B cell (primary cell): ENCODE measurements at regions not wholly inside any gene's neighbourhood (a gene's known extent, or its start where the extent isn't known, plus 50 kb on each side); places are given as distances from the start of the nearest gene placed in this dataset.

ENCODE experiments used
- ATAC-seq: fragments of 200-7000 bp; cut with Tn5 transposase; one replicate; pipeline ENCODE4 v1.10.0; 2021; ENCODE audit warnings: low read depth, mild to moderate bottlenecking, moderate number of reproducible peaks, moderate library complexity
- CTCF ChIA-PET: fragments of 350-600 bp; sonication (Branson Sonifier 250); formaldehyde crosslinking; loops from one replicate; lab custom pipeline; 2021; ENCODE audit warnings: antibody characterized with exemption, inconsistent platforms; lab: Charles Lee
- POLR2A ChIA-PET: fragments of 350-600 bp; sonication (Branson Sonifier 250); formaldehyde crosslinking; loops from one replicate; lab custom pipeline; 2021; ENCODE audit warnings: antibody characterized with exemption; lab: Charles Lee
- DNase-seq: peaks from one replicate; pipeline ENCODE4 v3.0.0; 2013
- H2AFZ ChIP-seq: 2 replicates; pipeline ENCODE4 v1.6.1; 2012; ENCODE audit warnings: mild to moderate bottlenecking, low read depth, low read length; ENCODE audit not compliant: insufficient read depth, poor library complexity, severe bottlenecking
- H3K27ac ChIP-seq, 2 donors: 1 replicate in 1 of 2; 2 replicates in 1 of 2; pipeline ENCODE4 v1.5.1; 2012 to 2013; ENCODE audit warnings: low read length in 2 of 2, mild to moderate bottlenecking in 2 of 2, moderate library complexity in 1 of 2
- H3K27me3 ChIP-seq, 4 experiments: fragments of 200-600 bp in 1 of 4; sonication (generic) in 1 of 4; replicated peaks in 1 of 4; 1 replicate in 2 of 4; 2 replicates in 2 of 4; pipeline versions ENCODE4 v1.6.1 to v1.7.0; 2013 to 2016; ENCODE audit warnings: low read length in 3 of 4, mild to moderate bottlenecking in 2 of 4, mixed read lengths in 1 of 4, moderate library complexity in 1 of 4; ENCODE audit not compliant: insufficient read depth in 4 of 4, control insufficient read depth in 3 of 4; ENCODE audit errors: control extremely low read depth in 1 of 4
- H3K36me3 ChIP-seq, 2 experiments: replicated peaks in 1 of 2; 1 replicate in 1 of 2; 2 replicates in 1 of 2; pipeline versions ENCODE4 v1.6.1 to v1.7.1; 2013; ENCODE audit warnings: low read length in 1 of 2; ENCODE audit not compliant: insufficient read depth in 2 of 2, control insufficient read depth in 1 of 2; ENCODE audit errors: control extremely low read depth in 1 of 2, extremely low read depth in 1 of 2
- H3K4me1 ChIP-seq, 2 donors: fragments of 200-600 bp in 1 of 2; sonication (generic) in 1 of 2; 1 replicate in 1 of 2; 2 replicates in 1 of 2; pipeline versions ENCODE4 v1.5.1 to v1.6.1; 2013 to 2017; ENCODE audit warnings: low read length in 2 of 2; ENCODE audit not compliant: control insufficient read depth in 2 of 2, insufficient read depth in 2 of 2
- H3K4me2 ChIP-seq: replicated peaks from 2 replicates; pipeline ENCODE3; 2012; ENCODE audit warnings: mild to moderate bottlenecking, low read depth, low read length; ENCODE audit not compliant: poor library complexity, severe bottlenecking
- H3K4me3 ChIP-seq, 5 experiments: fragments of 200-600 bp in 1 of 5; sonication (generic) in 1 of 5; 1 replicate in 3 of 5; 2 replicates in 2 of 5; pipeline versions ENCODE4 v1.5.1 to v1.7.0; 2011 to 2016; ENCODE audit warnings: low read length in 4 of 5, mild to moderate bottlenecking in 4 of 5, low read depth in 2 of 5, control low read depth in 1 of 5, moderate library complexity in 1 of 5; ENCODE audit not compliant: insufficient read depth in 1 of 5; ENCODE audit errors: control extremely low read depth in 1 of 5, extremely low read depth in 1 of 5
- H3K79me2 ChIP-seq: fragments of 200-600 bp; sonication (generic); one replicate; pipeline ENCODE4 v1.6.0; 2016; ENCODE audit warnings: low read length; ENCODE audit not compliant: control insufficient read depth, insufficient read depth
- H3K9ac ChIP-seq: fragments of 200-600 bp; sonication (generic); 2 replicates; pipeline ENCODE4 v1.6.1; 2017; ENCODE audit warnings: mild to moderate bottlenecking, low read length, moderate library complexity
- H3K9me3 ChIP-seq, 3 donors: one replicate each; pipeline versions ENCODE4 v1.6.1 to v1.7.1; 2013; ENCODE audit warnings: low read length in 2 of 3; ENCODE audit not compliant: control insufficient read depth in 2 of 3, insufficient read depth in 1 of 3; ENCODE audit errors: control extremely low read depth in 1 of 3
- H4K20me1 ChIP-seq: 2 replicates; pipeline ENCODE4 v1.6.0; 2012; ENCODE audit warnings: mild to moderate bottlenecking, low read length; ENCODE audit not compliant: insufficient read depth, control insufficient read depth, poor library complexity, severe bottlenecking
- H3K27ac Mint-ChIP-seq: one replicate; pipeline ENCODE4 v1.8.0; 2021; ENCODE audit warnings: mixed read lengths
- H3K27me3 Mint-ChIP-seq: one replicate; pipeline ENCODE4 v1.8.0; 2021; ENCODE audit warnings: mixed read lengths
- H3K4me1 Mint-ChIP-seq: one replicate; pipeline ENCODE4 v1.8.0; 2021; ENCODE audit warnings: mixed read lengths
- H3K4me3 Mint-ChIP-seq: one replicate; pipeline ENCODE4 v1.8.0; 2021; ENCODE audit warnings: mixed read lengths
- H3K9me3 Mint-ChIP-seq: one replicate; pipeline ENCODE4 v1.8.0; 2022; ENCODE audit warnings: mixed read lengths; ENCODE audit not compliant: insufficient read depth
- CTCF ChIP-seq: fragments of 200-600 bp; IDR thresholded peaks from one replicate; pipeline ENCODE4 v1.8.0; 2022; ENCODE audit warnings: antibody characterized with exemption, mild to moderate bottlenecking
- EZH2 ChIP-seq: IDR thresholded peaks from 2 replicates; pipeline ENCODE4 v1.6.1; 2012; ENCODE audit warnings: borderline replicate concordance, low read depth, mild to moderate bottlenecking, moderate library complexity, low read length; ENCODE audit not compliant: insufficient read depth, poor library complexity, severe bottlenecking
- WGBS: methylation state at CpG from one replicate; pipeline ENCODE4 v1.1.5; 2013; ENCODE audit warnings: missing lambda C conversion rate; ENCODE audit not compliant: insufficient coverage; 5-methylcytosine and 5-hydroxymethylcytosine counted together
- intact Hi-C: fragments of 100-400 bp; cut with micrococcal nuclease; formaldehyde crosslinking; loops from one replicate; pipeline ENCODE4 v1.10.0; 2022

GRCh38 chr2:9076755-9077154 lies 73.3 kb upstream of the MBOAT2 start:
- CTCF ChIA-PET = no interaction called here
- intact Hi-C loops = no loop called here

GRCh38 chr2:9076210-9076609 lies 72.7 kb upstream of the MBOAT2 start:
- Histone ChIP-seq H3K27me3 (no peaks in the 10 kb centered on the region), H3K4me3 (no peak overlapping the region), H4K20me1 (no peaks in the 10 kb centered on the region), H2AFZ (no peak overlapping the region), H3K4me1 (no peaks in the 10 kb centered on the region), H3K9me3 (no peaks in the 10 kb centered on the region), H3K27ac (no peak overlapping the region), H3K4me2 (no peak overlapping the region), H3K9ac (no peak overlapping the region), H3K79me2 (no peaks in the 10 kb centered on the region), H3K36me3 (no peaks in the 10 kb centered on the region)
- no peak for ATAC-seq
- H3K9me3 Mint-ChIP-seq = peaks cover under 1% of the 10 kb centered on the region
- no peaks in the 10 kb centered on the region for H3K4me1 Mint-ChIP-seq
- peaks cover 3% of the 10 kb centered on the region for H3K27me3 Mint-ChIP-seq
- CTCF ChIA-PET = no interaction called here
- intact Hi-C loops = no loop called here
- no peak overlapping the region for H3K4me3 Mint-ChIP-seq
- POLR2A ChIA-PET = no interaction called here
- 100% methylated on average over 1 of the region's 1 CpG for WGBS
- no peak overlapping the region for H3K27ac Mint-ChIP-seq
- DNase-seq = no peak
- TF ChIP-seq EZH2 = no peak

More at GRCh38 chr2:9076755-9077154, 73.3 kb upstream of the MBOAT2 start:
- 94% methylated on average over 4 of the region's 6 CpGs for WGBS
- Mint-ChIP-seq H3K4me1 (no peaks in the 10 kb centered on the region), H3K4me3 (no peak overlapping the region), H3K27me3 (peaks cover 1% of the 10 kb centered on the region), H3K9me3 (no peaks in the 10 kb centered on the region), H3K27ac (no peak overlapping the region)
- Histone ChIP-seq H3K27ac (no peak overlapping the region), H3K4me3 (no peak overlapping the region), H3K9me3 (peaks cover 0 to 3% (median 0%) of the 10 kb centered on the region in 3 donors), H2AFZ (no peak overlapping the region), H3K9ac (no peak overlapping the region), H4K20me1 (no peaks in the 10 kb centered on the region), H3K4me1 (no peaks in the 10 kb centered on the region), H3K27me3 (no peaks in the 10 kb centered on the region), H3K4me2 (no peak overlapping the region), H3K79me2 (no peaks in the 10 kb centered on the region), H3K36me3 (no peaks in the 10 kb centered on the region)
- ATAC-seq (no peak), DNase-seq (no peak)
- POLR2A ChIA-PET = no interaction called here
- TF ChIP-seq CTCF (no peak), EZH2 (no peak)
